BE2C (cell line): ENCODE measurements at regions not wholly inside any gene's neighbourhood (a gene's known extent, or its start where the extent isn't known, plus 50 kb on each side); places are given as distances from the start of the nearest gene placed in this dataset.
"Not testable (repeated sequence)": the region's sequence is repeated elsewhere in the genome, so short reads cannot be mapped to it uniquely, and the experiment has no call there.

ENCODE experiments used
- DNase-seq: peaks from one replicate; pipeline ENCODE4 v3.0.0-alpha.2; 2020
- H3K27me3 ChIP-seq: fragments of 250-450 bp; sonication (Bioruptor Pico); 2 replicates; pipeline ENCODE4 v1.5.1; 2020; ENCODE audit warnings: mild to moderate bottlenecking
- H3K36me3 ChIP-seq: fragments of 250-450 bp; sonication (Bioruptor Pico); 2 replicates; pipeline ENCODE4 v1.5.1; 2020; ENCODE audit warnings: mild to moderate bottlenecking
- H3K4me1 ChIP-seq: fragments of 250-450 bp; sonication (Bioruptor Pico); 2 replicates; pipeline ENCODE4 v1.5.1; 2020
- H3K4me3 ChIP-seq: 2 replicates; pipeline ENCODE4 v1.5.1; 2011; ENCODE audit warnings: low read depth, low read length
- H3K9me3 ChIP-seq: fragments of 250-450 bp; sonication (Bioruptor Pico); 2 replicates; pipeline ENCODE4 v1.5.1; 2020
- CTCF ChIP-seq: IDR thresholded peaks from 2 replicates; pipeline ENCODE4 v1.5.1; 2012; ENCODE audit warnings: mild to moderate bottlenecking, low read depth, low read length

DNA sequence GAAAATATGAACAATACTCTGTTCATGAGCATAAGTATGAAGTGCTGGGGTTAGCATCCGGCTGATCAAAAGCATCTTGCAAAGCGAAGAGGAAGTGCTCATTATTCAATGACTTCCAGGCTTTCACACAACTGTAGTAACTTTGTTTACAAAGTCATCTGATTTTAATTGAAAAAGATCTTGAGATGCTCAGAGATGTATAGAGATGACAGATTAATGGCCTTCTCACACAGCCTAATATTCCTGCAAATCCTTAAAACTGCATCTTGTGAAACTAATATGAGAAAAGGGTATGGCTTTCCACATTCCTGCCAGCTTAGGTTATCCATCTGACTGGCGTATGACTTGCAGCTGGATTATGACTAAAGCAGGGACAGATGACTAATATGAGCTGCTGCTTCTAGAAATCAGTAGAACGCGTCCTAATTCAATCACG lies 125.4 kb downstream of the CASP12 start:
- no peaks in the 10 kb centered on the region for H3K9me3 ChIP-seq
- peak; percentile 44 for DNase-seq
- no peaks in the 10 kb centered on the region for H3K27me3 ChIP-seq
- no peaks in the 10 kb centered on the region for H3K36me3 ChIP-seq
- H3K4me1 ChIP-seq, result peaks cover 6% of the 10 kb centered on the region
- H3K4me3 ChIP-seq, result no peak overlapping the region
- no peak for TF ChIP-seq CTCF

GRCh38 chr11:104771763-104772162 lies 126.5 kb downstream of the CASP12 start:
- DNase-seq, result no peak
- H3K27me3 ChIP-seq, result no peaks in the 10 kb centered on the region
- H3K4me1 ChIP-seq, result peaks cover 6% of the 10 kb centered on the region
- TF ChIP-seq CTCF, result no peak
- H3K9me3 ChIP-seq, result no peaks in the 10 kb centered on the region
- no peak overlapping the region for H3K4me3 ChIP-seq
- no peaks in the 10 kb centered on the region for H3K36me3 ChIP-seq

- not testable (repeated sequence) for H3K27me3 ChIP-seq, DNase-seq, H3K9me3 ChIP-seq, H3K4me1 ChIP-seq, H3K4me3 ChIP-seq, H3K36me3 ChIP-seq
These were observed 127.2 kb downstream of the CASP12 start for GRCh38 chr11:104771046-104771445.

DNA sequence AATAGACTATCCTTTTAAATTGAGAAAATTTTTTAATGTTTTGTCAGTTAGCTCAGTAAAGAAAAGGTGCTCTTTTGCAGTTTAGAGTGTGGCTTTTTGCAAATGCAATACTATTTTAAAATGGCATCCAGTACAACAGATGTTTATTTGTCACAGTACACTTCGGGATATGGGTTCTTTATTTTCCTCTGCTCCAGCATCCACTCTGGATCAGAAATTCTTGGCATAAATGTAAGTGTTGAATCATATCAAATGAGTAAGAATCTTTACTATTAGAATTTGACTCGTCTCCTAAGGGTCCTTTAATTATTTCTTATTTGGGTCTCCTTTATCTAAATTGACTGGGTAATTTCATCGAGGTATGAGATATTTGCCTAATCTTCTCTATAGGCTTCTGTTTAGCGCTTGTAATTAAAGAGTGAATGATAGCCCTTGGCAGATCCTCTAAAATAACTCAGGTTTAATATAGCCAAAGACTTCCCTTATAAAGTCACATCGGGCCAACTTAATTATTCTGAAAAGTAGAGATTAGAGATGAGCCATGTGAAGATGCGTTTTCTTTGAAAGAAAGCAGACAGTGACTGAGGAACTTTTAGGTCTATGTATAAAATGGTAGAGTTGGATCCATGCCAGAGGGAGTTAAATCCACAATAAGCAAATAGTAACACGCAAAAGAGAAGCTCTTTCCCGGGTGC lies 132.7 kb downstream of the CASP12 start:
- Histone ChIP-seq H3K9me3 (no peaks in the 10 kb centered on the region), H3K27me3 (no peaks in the 10 kb centered on the region), H3K4me1 (peaks cover 5% of the 10 kb centered on the region; the same call in 1 of the 2 replicates), H3K36me3 (no peaks in the 10 kb centered on the region), H3K4me3 (no peak overlapping the region)
- DNase-seq, result no peak
- TF ChIP-seq CTCF, result no peak

DNA sequence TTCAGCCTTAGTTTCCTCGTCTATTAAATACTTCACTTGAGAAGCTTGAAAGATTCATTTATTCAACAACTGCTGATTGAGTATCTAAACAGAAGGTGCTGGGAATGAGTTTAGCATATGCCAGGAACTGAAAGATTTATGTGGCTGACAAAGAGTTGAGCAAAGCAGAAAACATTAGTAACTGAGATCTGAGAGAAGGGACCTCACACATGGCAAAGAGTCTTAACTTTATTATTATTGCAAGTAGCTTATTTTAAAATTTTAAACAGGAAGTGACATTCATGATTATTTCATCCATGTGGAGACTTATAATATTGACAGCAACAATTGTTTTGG lies 133.6 kb downstream of the CASP12 start:
- Histone ChIP-seq H3K36me3 (no peaks in the 10 kb centered on the region), H3K27me3 (no peaks in the 10 kb centered on the region)
- no peak for TF ChIP-seq CTCF

DNA sequence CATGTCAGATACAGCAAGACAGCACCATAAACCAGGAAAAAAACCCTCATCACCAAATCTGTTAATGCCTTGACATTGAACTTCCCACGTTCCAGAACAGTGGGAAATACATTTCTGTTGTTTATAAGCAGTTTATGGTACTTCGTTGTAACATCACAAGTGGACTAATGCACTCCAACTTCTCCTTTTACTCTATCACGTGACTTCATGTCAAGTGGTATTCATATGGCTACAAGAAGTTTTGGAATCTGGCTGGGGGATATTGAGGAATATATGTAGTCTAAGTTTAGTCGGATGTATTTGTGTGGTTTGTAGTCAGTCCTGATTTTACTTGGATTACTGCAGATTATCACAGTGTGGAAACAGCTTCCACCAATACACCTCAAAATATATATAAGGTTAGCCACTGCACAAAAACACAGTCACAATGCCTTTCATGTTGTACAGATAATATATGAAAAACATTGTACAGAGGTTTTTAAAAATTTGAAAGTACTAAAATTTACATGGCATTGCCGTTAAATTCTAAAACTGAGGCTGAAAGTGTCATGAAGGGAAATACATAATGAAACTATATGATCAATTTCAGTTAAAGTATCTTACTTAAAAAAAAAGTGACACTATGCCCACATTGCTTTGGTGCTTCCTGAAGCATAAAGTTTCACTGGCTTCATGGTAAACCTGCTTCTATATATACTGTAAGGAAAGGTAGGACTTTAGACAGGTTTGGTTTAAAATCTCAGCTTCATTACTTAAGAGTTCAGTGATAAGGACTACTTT lies 134.1 kb downstream of the CASP12 start:
- no peak for TF ChIP-seq CTCF
- no peak for DNase-seq
- H3K36me3 ChIP-seq, result no peaks in the 10 kb centered on the region
- H3K9me3 ChIP-seq, result no peaks in the 10 kb centered on the region
- no peak overlapping the region for H3K4me3 ChIP-seq
- H3K4me1 ChIP-seq, result peaks cover 5% of the 10 kb centered on the region; the same call in 1 of the 2 replicates
- H3K27me3 ChIP-seq, result no peaks in the 10 kb centered on the region

More for the DNA sequence above, 133.6 kb downstream of the CASP12 start:
- no peaks in the 10 kb centered on the region for H3K9me3 ChIP-seq
- H3K4me1 ChIP-seq, result peaks cover 5% of the 10 kb centered on the region; the same call in 1 of the 2 replicates
- no peak overlapping the region for H3K4me3 ChIP-seq
- DNase-seq, result no peak
